HG02884 (cell line): ENCODE measurements at regions not wholly inside any gene's neighbourhood (a gene's known extent, or its start where the extent isn't known, plus 50 kb on each side); places are given as distances from the start of the nearest gene placed in this dataset.

ENCODE experiments used
- ATAC-seq: cut with Tn5 transposase; IDR thresholded peaks from one replicate; pipeline ENCODE4 v1.9.1; 2021; ENCODE audit warnings: mild to moderate bottlenecking, moderate library complexity; ENCODE audit not compliant: unreplicated experiment

DNA sequence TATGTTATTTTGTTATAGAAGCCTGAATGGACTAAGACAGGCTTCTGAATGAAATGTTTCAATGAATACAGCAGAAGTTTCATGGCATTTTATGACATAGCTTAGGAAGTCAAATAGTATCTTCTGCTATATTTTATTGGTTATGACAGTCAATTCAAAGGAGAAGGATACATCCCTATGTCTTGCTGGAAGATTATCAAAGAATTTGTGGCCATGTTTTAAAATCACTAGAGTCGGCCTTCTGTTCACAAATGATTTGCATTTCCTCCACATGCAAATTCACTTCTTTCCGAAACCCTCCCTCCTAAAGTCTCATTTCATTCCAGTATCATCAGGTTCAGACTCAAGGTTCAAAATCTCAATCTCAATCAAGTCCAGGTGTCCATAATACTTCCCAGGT, 679.2 kb upstream of the ADAMTS5 start:
- no peak for ATAC-seq

DNA sequence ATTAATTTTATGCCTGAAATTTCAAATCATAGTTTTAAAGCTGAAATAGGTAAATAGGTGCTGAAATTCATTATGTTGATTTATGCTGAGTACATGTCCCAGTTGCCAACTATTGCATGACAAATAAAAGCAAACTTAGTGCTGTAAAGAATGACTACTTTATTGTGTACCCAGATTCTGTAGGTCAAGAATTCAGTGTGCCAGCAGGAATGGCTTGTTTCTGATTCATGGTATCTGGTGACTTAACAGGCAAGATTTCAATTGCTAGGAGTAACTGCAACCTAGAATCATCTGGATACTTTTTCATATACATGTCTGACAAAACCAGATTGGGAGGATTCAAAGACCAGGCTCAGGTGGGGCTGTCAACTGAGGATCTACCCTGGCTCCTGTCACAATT, 678.4 kb upstream of the ADAMTS5 start:
- no peak for ATAC-seq

DNA sequence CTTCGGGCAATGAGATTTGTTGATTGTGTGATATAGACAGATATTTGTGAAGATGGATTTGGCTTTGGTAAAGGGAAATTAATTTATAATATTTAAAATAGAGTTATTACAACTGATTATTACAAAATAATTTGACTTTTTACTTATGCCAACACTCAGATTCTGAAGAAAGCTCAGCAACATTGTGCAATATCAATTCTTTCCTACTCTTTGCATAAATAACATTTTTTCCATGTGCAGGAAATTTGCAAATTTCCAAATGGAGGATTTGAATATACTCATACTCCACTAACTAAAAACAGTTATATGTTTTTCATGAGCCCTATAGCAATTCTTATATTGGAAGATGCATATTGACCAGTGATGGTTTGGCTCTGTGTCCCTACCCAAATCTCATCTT, 676.4 kb upstream of the ADAMTS5 start:
- no peak for ATAC-seq

DNA sequence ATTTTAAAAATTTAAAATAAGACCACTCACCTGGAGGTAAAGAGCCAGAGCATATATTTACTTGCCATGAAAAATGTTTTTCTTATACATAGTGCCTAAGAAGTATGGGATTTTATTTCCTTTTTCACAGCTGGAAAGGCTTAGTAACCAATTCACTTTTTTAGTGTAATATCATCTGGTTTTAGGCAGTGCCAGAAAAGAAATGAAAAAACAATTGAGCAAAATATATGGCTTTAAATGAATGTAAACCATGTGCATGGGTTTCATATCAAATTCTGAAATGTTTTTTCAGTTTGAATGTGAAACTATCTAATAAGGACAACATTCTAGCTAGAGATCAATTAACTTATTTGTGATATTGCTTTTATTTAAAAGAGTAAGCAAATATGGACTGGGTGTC, 672.4 kb upstream of the ADAMTS5 start:
- ATAC-seq, result no peak

DNA sequence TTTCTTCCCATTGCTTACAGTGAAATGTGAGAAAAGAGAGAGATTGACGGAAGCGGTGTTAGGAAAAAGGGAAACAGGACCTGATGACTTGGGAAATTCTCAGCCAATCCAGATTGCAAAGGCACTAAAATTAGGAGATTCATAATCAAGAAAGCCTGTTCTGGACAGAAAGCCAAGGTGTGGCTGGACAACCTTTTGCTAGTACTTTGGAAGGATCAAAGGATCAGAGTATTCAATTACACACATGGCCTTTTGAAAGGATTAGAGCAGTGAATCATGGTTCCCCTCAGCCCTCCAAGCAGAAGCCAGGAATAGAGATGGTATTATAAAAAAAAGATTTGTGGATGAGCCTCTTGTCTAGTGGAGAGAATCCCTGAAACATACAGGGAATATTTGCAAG, 669.8 kb upstream of the ADAMTS5 start:
- no peak for ATAC-seq

DNA sequence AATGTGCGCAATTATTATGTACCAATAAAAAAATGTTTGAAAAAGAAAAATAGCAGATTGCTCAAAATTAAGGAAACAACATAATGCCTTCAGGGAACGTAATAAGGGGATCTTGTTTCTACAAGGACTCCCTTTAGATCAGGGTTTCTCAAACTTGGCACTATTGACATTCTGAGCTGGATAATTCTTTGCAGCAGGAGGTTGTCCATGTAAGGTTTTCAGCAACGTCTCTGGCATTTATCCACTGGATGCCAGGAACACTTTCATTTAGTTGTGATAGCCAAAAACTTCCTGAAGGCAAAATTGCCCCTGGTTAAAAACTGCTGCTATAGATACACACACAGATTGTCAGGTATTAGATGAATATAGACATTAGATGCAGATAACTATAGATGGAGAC, 666.7 kb upstream of the ADAMTS5 start:
- no peak for ATAC-seq

DNA sequence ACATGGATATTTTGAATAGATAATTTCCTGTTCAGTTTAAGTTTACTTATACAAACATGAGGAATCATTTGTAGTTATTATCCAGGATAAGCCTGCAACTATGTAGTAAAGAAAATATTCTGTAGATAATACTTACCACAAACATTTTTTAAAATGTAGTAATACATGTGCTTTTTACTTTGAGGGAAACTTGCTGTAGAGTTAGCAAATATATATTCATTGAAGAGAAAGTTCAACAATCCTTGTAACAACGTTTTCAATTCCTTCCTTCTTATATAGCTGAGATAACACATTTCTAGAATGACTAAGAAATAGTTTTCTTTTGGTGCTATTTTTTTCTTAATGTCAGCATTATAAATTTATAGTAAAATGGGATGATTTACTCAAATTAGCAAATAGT, 664.6 kb upstream of the ADAMTS5 start:
- no peak for ATAC-seq

DNA sequence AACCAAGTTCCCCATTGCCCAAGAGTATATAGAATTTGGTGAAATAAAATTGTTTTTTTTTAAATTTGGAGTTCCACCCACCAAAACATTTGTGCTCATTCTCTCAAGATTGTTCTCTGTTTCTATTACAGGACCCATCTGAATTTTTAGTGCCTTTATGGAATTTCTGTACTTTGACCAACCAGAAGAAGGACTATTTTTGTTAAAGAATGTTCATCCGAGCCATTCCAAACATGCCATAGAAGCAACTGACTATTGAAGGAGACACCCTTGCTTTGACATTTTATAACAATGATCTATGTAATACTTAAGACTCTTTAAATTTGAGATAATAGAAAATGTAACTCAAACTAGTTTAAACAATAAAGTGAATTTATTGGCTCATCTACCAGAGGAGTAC, 655.7 kb upstream of the ADAMTS5 start:
- ATAC-seq, result no peak

DNA sequence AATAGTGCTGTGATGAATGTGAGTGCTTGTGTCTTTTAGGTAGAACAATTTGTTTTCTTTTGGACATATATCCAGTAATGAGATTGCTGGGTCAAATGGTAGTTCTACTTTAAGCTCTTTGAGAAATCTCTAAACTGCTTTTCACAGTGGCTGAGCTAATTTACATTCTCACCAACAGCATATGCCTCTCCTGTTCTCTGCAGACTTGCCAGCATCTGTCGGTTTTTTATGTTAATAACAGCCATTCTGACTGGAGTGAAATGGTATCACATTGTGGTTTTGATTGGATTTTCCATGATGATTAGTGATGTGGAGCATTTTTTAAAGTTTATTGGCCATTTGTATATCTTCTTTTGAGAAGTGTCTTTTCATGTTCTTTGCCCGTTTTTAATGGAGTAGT, 647.3 kb upstream of the ADAMTS5 start:
- no peak for ATAC-seq

DNA sequence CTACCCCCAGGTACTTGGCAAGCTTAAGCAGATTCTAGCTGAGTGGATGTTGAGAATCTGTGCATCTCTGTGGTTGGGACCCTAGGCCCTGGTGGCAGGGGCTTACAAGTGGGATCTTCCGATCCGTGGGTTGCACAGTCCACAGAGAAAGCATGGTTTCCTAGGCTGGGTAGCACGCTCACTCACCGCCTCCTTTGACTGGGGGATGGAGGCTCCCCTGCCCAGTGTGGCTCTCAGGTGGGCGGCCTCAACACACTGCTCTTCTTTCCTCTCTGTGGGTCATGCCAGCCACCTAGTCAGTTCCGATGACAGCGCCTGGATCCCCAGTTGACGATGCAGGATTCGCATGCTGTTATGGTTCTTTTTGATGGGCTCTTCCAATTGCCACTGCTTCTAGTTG, 639.5 kb upstream of the ADAMTS5 start:
- no peak for ATAC-seq

DNA sequence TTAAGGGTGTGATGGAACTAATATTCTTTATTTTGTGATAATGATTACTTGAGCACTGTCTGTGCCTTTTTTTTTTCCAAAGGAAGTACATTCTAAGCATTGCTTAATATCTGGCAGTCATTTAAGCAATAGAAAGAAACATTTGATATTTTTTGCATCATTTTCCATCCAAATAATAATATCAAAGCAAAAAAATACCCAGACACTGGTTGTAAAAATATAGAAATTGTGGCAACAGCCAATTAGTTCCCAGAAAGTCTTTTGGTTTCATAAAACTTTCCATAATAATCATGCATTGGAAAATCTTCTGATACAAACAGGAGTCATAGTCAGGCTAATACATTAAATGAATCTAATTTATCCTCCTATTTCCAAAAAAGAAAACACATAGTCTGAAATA, 629.3 kb upstream of the ADAMTS5 start:
- no peak for ATAC-seq

DNA sequence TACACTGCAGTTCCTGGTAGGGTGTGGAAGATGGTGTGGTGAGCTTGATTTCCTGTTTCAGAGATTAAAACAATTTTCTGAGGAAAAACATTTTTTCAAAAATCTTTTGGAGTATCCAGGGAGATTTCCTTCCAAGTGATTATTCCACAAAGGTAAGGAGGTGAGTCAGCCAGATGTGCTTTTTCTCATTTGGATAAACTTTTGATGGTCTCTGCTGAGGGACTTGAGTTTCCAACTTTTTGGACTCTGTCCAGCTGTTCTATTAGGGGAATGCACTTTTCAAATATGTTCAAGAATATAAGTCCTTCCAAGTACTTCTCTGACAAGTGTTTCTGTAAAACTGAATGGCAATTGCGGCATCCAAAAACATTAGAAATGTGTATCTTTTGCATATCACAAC, 628.8 kb upstream of the ADAMTS5 start:
- ATAC-seq, result no peak

DNA sequence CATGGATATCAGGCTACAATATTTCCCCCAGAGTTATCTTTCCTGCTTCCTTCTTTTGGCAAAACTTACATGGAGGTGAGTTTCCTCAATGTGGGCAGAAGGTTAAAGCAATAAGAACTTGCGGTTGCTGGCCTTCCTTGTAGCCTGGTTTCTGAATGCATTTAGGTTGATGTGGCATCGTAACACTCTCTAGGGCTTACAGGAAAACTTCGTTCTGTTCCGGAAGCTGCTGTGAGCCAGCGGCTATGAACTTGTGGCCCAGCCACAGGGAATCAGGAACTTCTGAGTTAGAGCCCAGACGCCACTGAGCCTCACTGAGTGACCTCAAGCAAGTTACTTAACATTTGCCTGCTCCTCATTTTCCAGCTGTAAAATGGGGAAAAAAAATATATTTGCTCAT, 623.4 kb upstream of the ADAMTS5 start:
- no peak for ATAC-seq

DNA sequence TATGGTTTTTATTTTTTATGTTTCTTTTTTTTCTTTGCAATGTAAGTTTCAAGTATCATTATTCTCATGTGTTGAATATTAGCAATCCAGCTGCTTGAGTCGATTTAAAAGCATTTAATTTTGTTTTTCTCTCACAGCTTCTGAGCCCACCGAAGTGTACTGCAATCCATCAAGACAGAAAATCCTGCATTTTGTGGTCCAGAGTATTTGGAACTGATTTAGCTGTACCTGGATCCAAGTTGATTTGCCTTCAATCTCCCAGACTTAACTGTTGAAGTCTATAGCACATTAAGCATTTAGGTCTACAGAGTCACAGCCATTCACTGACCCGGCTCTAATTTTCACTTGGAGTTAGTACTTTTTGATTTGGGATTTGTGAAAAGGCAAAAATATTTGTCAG, 622.9 kb upstream of the ADAMTS5 start:
- no peak for ATAC-seq

DNA sequence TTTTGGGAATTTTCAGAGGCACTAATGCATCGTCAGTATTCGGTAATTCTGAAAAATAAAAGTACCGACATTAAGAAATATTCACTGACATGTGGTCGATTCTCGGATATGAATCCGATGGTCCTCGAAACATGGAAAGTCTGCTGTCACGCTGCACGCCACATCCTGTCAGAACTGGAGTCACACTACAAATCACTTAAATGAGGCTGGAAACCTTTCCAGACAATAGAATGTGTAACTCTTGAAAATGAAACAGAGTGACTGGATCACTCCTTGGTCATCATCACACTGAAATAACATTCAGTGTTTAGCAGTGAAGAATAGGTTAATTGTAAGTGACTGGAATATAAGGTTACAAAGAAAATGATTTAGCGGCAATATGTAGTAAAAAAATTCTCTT, 620.1 kb upstream of the ADAMTS5 start:
- ATAC-seq, result no peak

DNA sequence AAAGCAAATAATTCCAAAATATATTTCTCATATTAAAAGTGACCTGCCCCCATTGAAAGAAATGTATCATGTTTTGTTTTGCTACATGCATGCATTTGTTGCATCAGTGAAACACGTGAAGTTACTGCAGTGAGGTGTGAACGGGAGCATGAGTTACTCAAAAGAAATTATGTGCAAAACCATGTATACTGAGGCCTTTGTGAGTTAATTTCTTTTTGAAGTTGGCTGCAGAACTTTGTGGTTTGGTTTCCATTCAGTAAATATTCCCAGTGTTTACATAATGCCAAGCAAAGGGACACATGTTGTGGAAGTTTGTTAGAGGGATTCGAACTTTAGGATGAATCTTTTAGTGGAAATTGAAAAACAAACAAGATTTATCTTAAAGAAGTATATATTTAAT, 619.4 kb upstream of the ADAMTS5 start:
- no peak for ATAC-seq

DNA sequence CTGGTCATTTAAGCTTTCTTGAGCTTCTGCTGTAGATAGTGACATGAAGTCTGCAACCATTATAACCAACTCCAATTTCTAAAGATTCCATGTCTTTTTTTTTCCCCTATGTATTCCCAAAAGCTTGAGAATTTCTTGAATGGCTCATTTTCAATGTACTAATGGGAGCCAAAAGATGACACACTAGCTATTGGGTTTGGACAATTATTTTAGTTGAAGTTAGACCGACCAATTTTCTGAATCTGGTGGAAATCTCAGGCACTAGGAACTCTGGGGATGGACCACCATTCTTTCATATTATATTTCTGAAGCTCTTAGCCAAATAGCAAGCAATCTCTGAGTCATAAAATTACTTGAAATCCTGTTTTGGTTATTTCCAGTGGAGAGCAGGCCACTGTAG, 617.4 kb upstream of the ADAMTS5 start:
- no peak for ATAC-seq

DNA sequence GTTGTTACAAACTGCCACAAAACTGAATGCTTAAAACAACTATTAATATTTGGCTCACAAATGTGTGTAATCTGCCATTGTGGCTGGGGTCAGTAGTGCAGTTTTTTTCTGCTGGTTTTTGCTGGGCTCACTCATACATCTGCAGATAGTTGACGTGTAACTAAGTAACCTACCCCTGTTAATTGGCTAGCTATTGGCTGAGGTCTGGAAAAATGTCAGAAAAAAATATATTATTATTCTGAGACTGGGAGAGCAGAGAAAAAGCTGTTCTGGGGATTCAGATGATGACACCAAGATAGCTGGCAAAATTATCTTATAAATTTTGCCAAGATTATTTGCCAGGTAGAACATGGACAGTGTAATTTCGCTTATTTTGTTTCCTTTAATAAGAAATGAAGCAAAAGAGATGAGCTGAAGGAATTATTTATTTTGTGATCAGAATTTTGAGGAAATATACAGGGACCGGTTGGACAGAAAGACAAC, 616.1 kb upstream of the ADAMTS5 start:
- ATAC-seq, result no peak

DNA sequence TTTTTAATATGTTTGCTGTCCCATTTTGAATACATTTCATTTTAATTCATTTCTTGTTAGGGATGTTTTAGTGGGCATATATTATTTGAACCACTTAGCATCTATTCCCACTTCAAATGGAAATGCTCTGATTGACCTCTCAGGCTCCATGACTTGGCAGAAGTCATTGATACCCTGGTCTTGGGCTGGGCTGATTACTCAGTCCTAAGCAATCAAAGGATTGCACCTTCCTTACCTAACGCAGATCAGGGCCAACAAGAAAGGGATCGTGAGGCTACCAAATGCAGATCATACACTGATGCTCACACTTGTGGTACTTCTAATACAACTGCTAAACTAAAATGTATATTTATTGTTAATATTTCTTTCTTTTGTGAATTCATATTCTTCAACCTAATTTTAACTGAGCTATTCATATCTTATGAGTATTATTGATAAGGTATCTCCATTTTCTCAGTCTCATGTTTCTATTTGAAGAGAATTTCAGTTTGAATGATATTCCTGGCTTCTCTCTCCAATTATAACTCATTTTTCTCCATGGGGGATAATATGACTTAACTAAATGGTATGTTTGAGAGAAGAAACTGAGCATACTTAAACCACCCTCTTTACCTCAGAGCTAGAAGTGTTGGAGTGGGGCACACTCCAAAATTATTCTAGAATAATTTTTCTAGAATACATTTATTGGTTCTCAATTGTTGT, 615.5 kb upstream of the ADAMTS5 start:
- ATAC-seq, result no peak

DNA sequence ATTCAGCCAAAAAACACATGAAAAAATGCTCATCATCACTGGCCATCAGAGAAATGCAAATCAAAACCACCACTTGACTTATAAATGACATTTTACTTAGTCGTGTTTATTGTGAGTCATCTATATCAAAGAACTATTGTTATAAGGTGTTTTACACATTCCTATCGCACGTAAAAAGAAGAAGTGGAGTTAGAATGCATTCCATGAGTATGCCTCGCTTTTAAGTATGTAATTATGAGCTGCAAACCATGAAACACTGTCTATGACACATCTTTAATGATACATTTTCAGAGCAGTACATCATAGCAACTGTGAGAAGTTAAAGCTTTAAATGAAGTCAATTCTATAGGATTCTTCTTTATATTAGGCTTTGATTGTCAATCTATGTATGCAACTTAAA, 614.3 kb upstream of the ADAMTS5 start:
- no peak for ATAC-seq

DNA sequence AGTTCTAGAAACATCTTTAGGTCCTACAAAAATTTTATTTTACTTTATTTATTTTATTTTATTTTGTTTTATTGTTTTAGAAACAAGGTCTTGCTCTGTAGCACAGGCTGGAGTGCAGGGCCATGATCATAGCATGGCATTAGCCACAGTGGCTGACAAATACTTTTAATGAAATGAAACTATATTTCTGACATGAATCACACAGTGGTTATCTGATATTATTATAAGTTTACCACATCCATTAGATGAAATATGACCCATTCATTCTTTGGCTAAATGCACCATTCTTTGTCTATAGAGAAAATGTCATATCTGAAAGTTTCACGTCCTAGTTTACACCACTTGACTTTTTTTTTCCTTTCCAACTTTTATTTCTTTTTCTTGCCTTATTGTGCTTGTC, 613.4 kb upstream of the ADAMTS5 start:
- ATAC-seq, result no peak

DNA sequence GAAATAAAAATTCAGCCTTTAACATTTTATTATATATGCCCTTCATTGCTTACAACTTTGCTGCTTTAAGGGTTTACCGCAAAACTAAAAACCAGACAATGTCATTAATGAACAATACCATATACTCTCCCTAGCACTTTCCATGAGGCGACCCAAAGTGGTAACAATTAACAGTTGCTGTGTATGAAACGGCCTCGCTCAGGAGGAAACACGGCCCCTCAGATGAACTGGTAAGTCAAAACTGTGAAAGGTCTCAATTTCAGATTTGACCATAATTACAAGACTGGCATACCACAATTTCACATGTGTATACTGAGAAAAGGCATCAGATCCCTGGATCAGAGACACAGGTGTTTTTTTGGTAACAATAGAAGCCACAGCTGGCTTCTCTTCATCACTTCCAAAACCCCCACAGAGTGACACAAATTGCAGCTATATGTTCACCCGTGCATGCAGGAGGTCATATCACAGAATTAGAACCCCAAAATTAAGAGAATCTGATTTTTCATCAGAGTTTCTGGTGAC, 611.9 kb upstream of the ADAMTS5 start:
- ATAC-seq, result no peak

DNA sequence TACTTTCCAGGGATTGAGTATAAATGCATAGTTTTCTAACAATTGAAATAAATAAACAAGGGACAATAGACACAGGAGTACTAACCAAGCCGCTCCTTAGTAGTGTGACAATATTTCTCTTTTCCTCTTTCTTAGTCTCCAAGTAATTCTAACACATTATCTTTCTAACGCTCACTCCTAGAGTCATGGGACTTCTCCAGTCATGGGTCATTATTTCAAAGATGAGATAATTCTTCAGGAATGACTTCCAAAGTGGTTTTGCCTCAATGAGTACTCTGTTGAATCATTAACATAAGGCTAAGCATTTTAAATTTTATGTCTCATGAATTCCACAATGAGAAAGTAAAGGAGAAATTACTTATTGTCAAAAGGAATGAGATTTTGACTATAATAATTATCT, 605.8 kb upstream of the ADAMTS5 start:
- ATAC-seq, result no peak
